ENCODE measurements at regions not wholly inside any gene's neighbourhood (a gene's known extent, or its start where the extent isn't known, plus 50 kb on each side); places are given as distances from the start of the nearest gene placed in this dataset.

- CTCF ChIA-PET (ENCODE audit: partially characterized antibody), result interaction anchor here (0.9 kb wide), 1 partner anchor 47 kb away, joined by 3 read pairs; no protein-coding TSS in a partner anchor
- 83% methylated on average over 2 of the region's 2 CpGs; no CpG with 5 or more reads in 1 of the 2 experiments for WGBS, 2 experiments (ENCODE audit: extremely low coverage in 1 of 2, insufficient coverage in 1 of 2, insufficient read length in 1 of 2, insufficient replicate concordance in 2 of 2, low coverage in 1 of 2, low lambda C conversion rate in 2 of 2, missing lambda C conversion rate in 1 of 2)
- no peak for FAIRE-seq
Measured at GRCh38 chr18:56186319-56186718, 452.1 kb downstream of the TXNL1 start.

More at GRCh38 chr18:56186319-56186718, 452.1 kb downstream of the TXNL1 start:
- H4K5ac ChIP-seq (ENCODE audit: insufficient read length, low read depth, low read length), result no peak overlapping the region
- no peak overlapping the region for H2BK15ac ChIP-seq (ENCODE audit: low read length)
- no peaks in the 10 kb centered on the region for H3K23me2 ChIP-seq (ENCODE audit: low read depth, low read length)
- H2BK20ac ChIP-seq (ENCODE audit: low read length), result no peak overlapping the region
- H3K4ac ChIP-seq (replicated peaks; ENCODE audit: insufficient read length, low read depth, low read length), result no peak overlapping the region
- no peak overlapping the region for H3K4me2 ChIP-seq (ENCODE audit: insufficient read depth in 1 of 2, low read depth in 2 of 2, low read length in 2 of 2)
- no peaks in the 10 kb centered on the region for H4K20me1 ChIP-seq (replicated peaks in 1 of 2; ENCODE audit: control insufficient read depth in 1 of 2, insufficient read depth in 2 of 2, low read length in 2 of 2)
- no peak overlapping the region for H3K56ac ChIP-seq (replicated peaks; ENCODE audit: insufficient read length, low read depth, low read length)
- H3K79me1 ChIP-seq (ENCODE audit: low read depth, low read length), result no peaks in the 10 kb centered on the region
- H3K23ac ChIP-seq (ENCODE audit: insufficient read length), result no peak overlapping the region
- no peak overlapping the region for H3K14ac ChIP-seq (ENCODE audit: insufficient read length)
- no peak overlapping the region for H2BK12ac ChIP-seq (ENCODE audit: low read depth, low read length)
- no peak overlapping the region for H2BK120ac ChIP-seq (replicated peaks; ENCODE audit: low read depth, low read length)
- POLR2A ChIA-PET (ENCODE audit: partially characterized antibody), result no interaction called here
- H4K8ac ChIP-seq (ENCODE audit: extremely low read depth, insufficient read depth, low read length), result no peak overlapping the region
- no peak overlapping the region for H3K4me3 ChIP-seq (ENCODE audit: extremely low read depth in 1 of 4, insufficient read depth in 2 of 4, low read depth in 3 of 4, low read length in 4 of 4)
- no peaks in the 10 kb centered on the region for H3K36me3 ChIP-seq (ENCODE audit: control insufficient read depth in 2 of 4, insufficient read depth in 4 of 4, low read length in 3 of 4)
- no peaks in the 10 kb centered on the region for H3K4me1 ChIP-seq (replicated peaks in 1 of 4; ENCODE audit: control insufficient read depth in 3 of 4, insufficient read depth in 4 of 4, low read length in 3 of 4)
- H4K91ac ChIP-seq (replicated peaks; ENCODE audit: insufficient read length, low read length), result no peak overlapping the region
- no peak overlapping the region for H2BK5ac ChIP-seq (ENCODE audit: low read depth, low read length)
- H3K79me2 ChIP-seq (ENCODE audit: control insufficient read depth in 1 of 2, insufficient read depth in 2 of 2, low read length in 2 of 2), result no peaks in the 10 kb centered on the region
- no peaks in the 10 kb centered on the region for H3K27me3 ChIP-seq (replicated peaks in 1 of 4; ENCODE audit: control insufficient read depth in 3 of 4, extremely low read depth in 1 of 4, insufficient read depth in 3 of 4, low read length in 3 of 4)
- no peak overlapping the region for H3K27ac ChIP-seq (ENCODE audit: low read depth, low read length)
- H3K18ac ChIP-seq (ENCODE audit: extremely low read depth, low read length), result no peak overlapping the region
- H2AK5ac ChIP-seq (ENCODE audit: low read depth, low read length), result no peak overlapping the region
- no peak for TF ChIP-seq SP2 (IDR thresholded peaks at IDR 0.05; ENCODE audit: low read length)
- no peak for TF ChIP-seq BRCA1 (IDR thresholded peaks at IDR 0.05; ENCODE audit: low read depth, low read length)
- no peak for DNase-seq (ENCODE audit: low read depth in 1 of 2, low spot score in 2 of 2)
- no peak overlapping the region for H3K9ac ChIP-seq (replicated peaks in 1 of 4; ENCODE audit: extremely low read depth in 1 of 4, low read depth in 3 of 4, low read length in 3 of 4)
- H3K9me3 ChIP-seq (ENCODE audit: insufficient read depth in 2 of 2, low read depth in 1 of 2, low read length in 1 of 2), result no peaks in the 10 kb centered on the region
- no peak overlapping the region for H2AFZ ChIP-seq (ENCODE audit: low read length)

Data from H1 (cell line).